GM20000 (cell line): ENCODE measurements at regions not wholly inside any gene's neighbourhood (a gene's known extent, or its start where the extent isn't known, plus 50 kb on each side); places are given as distances from the start of the nearest gene placed in this dataset.

ENCODE experiments used
- DNase-seq: peaks from one replicate; pipeline ENCODE4 v3.0.0; 2012; ENCODE audit warnings: low spot score
- CTCF ChIP-seq: IDR thresholded peaks from 2 replicates; pipeline ENCODE4 v1.5.1; 2012; ENCODE audit warnings: mild to moderate bottlenecking, control low read depth; ENCODE audit errors: extremely low read depth, missing control alignments

GRCh38 chr3:23096041-23096440, 107.1 kb upstream of the UBE2E2 start:
- DNase-seq: no peak
- TF ChIP-seq CTCF: no peak

GRCh38 chr3:23099021-23099420, 104.1 kb upstream of the UBE2E2 start:
- no peak for DNase-seq
- TF ChIP-seq CTCF: no peak

- no peak for DNase-seq
- no peak for TF ChIP-seq CTCF
Observed at GRCh38 chr3:23099677-23100076, 103.5 kb upstream of the UBE2E2 start.

- no peak for DNase-seq
- TF ChIP-seq CTCF: no peak
Observed at GRCh38 chr3:23100106-23100505, 103.0 kb upstream of the UBE2E2 start.

GRCh38 chr3:23103764-23104163, 99.4 kb upstream of the UBE2E2 start:
- no peak for DNase-seq
- no peak for TF ChIP-seq CTCF

GRCh38 chr3:23105048-23105447, 98.1 kb upstream of the UBE2E2 start:
- TF ChIP-seq CTCF: no peak
- no peak for DNase-seq

- no peak for TF ChIP-seq CTCF
- no peak for DNase-seq
Observed at GRCh38 chr3:23106666-23107065, 96.5 kb upstream of the UBE2E2 start.
